ENCODE measurements at regions not wholly inside any gene's neighbourhood (a gene's known extent, or its start where the extent isn't known, plus 50 kb on each side); places are given as distances from the start of the nearest gene placed in this dataset.

DNA sequence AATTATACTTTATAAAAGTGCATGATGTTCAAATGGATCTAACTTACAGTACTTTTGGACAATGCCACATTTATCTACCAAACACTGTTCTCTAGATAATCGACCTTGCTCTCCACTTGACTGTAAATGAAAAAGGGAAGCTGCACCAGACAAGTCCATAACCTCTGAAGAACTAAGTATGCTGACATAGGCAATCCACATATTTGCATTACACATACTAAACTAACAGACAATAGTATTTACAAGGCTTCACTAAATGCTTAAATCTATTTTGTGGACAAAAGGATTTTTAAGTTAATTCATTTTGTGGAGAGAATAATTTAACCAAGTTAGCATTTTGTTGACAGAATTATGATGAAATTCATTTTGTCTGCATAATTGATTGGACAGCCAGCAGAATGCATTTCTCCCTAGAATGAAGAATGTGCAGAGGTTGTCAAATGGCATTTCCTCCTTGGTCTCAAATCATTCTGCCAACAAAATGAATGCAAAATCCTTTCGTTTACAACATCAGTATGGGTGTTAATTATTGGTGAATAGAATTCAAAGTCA is 520.9 kb downstream of the CPS1 start:
- Mint-ChIP-seq H3K9me3 (peaks cover 0 to 23% (median 2%) of the 10 kb centered on the region in 6 donors), H3K36me3 (no peaks in the 10 kb centered on the region), H3K27me3 (ENCODE audit: low read depth in 3 of 3) (peaks cover 0 to 2% (median 1%) of the 10 kb centered on the region in 3 donors), H3K27ac (no peak overlapping the region), H3K4me1 (no peaks in the 10 kb centered on the region), H3K4me3 (no peak overlapping the region)
- no peak for DNase-seq

DNA sequence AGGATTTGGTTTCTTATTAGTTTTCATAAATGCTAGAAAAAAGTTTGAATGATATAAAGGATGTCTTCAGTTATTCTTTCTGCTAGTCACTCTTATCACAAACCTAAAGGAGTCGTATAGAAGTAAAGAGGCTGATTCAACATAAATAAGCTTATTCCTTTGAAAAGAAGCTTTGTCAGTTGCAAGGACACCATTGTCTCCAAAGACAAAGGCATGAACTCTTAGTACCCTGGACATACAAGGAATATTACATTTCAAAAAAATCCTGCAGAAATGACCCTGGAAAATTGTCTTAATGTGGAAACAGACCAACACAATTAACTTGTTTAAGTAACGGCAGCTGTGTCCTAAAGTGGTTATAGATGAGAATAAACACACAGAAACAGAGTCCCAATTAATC is 528.0 kb downstream of the CPS1 start:
- Mint-ChIP-seq H3K4me1 (no peaks in the 10 kb centered on the region), H3K36me3 (no peaks in the 10 kb centered on the region), H3K27ac (no peak overlapping the region), H3K4me3 (no peak overlapping the region), H3K9me3 (peaks cover 0 to 10% (median 0%) of the 10 kb centered on the region in 6 donors), H3K27me3 (ENCODE audit: low read depth in 3 of 3) (peaks cover 2 to 4% (median 4%) of the 10 kb centered on the region in 3 donors)
- no peak for DNase-seq

GRCh38 chr2:211085056-211085680 is 528.8 kb downstream of the CPS1 start:
- no peaks in the 10 kb centered on the region for H3K4me1 Mint-ChIP-seq
- no peak for DNase-seq
- peaks cover 2 to 4% (median 4%) of the 10 kb centered on the region in 3 donors for H3K27me3 Mint-ChIP-seq (ENCODE audit: low read depth in 3 of 3)
- no peaks in the 10 kb centered on the region for H3K36me3 Mint-ChIP-seq
- no peak overlapping the region for H3K4me3 Mint-ChIP-seq
- H3K9me3 Mint-ChIP-seq: peaks cover 0 to 10% (median 0%) of the 10 kb centered on the region in 6 donors
- no peak overlapping the region for H3K27ac Mint-ChIP-seq

DNA sequence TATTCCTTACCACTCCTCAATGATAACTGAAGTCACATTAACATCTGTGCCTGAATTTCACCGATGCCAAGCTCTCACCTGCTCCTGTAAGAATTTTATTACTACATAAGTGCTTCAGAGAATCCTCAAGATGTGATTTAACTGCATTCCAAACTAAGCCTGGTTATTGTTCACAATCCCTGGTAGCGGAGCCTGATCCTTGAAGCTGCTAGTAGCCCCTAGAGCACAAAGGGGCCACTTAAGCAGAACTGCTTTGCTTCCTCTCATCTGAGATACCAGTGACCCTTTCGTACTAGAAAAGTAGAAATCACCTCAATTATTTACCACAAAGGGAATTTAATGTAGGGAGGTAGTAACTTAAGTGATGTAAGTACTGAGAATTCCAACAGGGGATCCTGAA is 529.6 kb downstream of the CPS1 start:
- H3K4me3 Mint-ChIP-seq: no peak overlapping the region
- peaks cover 2 to 4% (median 4%) of the 10 kb centered on the region in 3 donors for H3K27me3 Mint-ChIP-seq (ENCODE audit: low read depth in 3 of 3)

DNA sequence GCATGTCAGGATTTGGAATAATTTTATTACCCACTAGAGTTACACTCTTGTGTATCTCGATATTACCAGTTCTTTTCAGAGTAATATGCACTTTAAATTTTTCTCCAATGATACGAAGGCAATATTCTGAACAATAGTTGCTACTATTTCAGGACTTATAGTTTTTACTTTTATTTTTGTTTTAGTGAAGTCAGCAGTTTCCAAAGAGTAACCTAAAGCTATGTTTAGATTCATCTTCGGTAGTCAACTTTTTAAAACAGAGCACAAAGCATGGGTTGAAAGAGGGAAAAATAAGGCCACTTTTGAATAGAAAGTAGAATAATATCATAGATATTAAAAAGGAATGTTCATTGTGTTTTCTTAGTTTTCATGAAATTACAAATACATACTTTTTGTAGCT is 532.7 kb downstream of the CPS1 start:
- H3K4me1 Mint-ChIP-seq: no peaks in the 10 kb centered on the region
- no peak overlapping the region for H3K4me3 Mint-ChIP-seq
- peaks cover 0 to 10% (median 1%) of the 10 kb centered on the region in 6 donors for H3K9me3 Mint-ChIP-seq
- no peak overlapping the region for H3K27ac Mint-ChIP-seq
- DNase-seq: no peak
- peaks cover 0 to 4% (median 4%) of the 10 kb centered on the region in 3 donors for H3K27me3 Mint-ChIP-seq (ENCODE audit: low read depth in 3 of 3)
- no peaks in the 10 kb centered on the region for H3K36me3 Mint-ChIP-seq

More for the DNA sequence above, 529.6 kb downstream of the CPS1 start:
- Mint-ChIP-seq H3K36me3 (no peaks in the 10 kb centered on the region), H3K4me1 (no peaks in the 10 kb centered on the region), H3K27ac (no peak overlapping the region), H3K9me3 (peaks cover 0 to 10% (median 0%) of the 10 kb centered on the region in 6 donors)
- no peak for DNase-seq

DNA sequence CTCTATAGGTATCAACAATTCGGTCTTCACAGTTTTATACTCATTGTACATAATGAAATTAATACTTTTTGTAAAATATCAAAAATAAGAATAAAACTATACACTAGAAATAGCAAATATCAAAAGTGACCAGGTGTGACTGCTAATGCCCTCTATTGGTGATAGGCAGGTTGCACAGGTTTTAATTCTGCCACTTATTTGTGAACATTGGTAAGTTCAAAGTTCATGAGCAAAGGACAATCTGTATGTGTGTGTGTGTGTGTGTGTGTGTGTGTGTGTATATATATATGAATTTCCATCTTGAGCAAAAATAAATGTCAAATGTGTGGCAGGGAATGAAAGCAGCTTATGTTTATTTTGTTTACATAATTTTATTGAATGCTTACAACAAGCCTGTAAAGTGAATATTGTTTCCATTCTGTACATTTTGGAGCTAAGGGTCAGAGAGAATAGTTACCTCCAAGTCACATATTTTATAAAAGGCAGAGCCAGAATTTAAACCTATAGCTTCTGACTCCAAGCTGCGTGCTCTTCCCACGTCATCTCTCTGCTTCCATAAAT is 537.4 kb downstream of the CPS1 start:
- Mint-ChIP-seq H3K27ac (no peak overlapping the region), H3K4me1 (no peaks in the 10 kb centered on the region), H3K9me3 (peaks cover 5 to 19% (median 12%) of the 10 kb centered on the region in 6 donors), H3K36me3 (no peaks in the 10 kb centered on the region), H3K4me3 (no peak overlapping the region), H3K27me3 (ENCODE audit: low read depth in 3 of 3) (no peaks in the 10 kb centered on the region)
- no peak for DNase-seq

DNA sequence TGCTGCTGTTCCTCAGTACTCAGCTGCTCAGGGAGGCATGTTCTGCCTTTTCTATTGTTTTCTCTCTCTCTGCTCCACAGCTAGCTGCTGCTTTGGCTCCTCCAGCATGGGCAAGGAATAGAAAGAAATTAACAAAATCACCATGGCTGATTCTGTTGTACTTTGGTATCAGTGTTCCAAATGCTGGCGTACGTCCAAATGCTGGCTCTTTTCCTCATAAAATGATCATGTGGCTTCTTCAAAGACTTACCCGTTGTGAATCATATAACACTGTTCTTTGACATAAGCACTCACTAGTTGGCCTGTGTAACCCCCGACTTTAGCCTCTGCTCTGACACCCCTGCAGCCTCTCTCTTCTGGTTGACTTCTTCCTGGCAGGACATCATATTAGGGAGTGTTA is 547.6 kb downstream of the CPS1 start:
- no peaks in the 10 kb centered on the region for H3K4me1 Mint-ChIP-seq

GRCh38 chr2:211113334-211114175 is 557.2 kb downstream of the CPS1 start:
- Mint-ChIP-seq H3K4me3 (no peak overlapping the region), H3K27ac (no peak overlapping the region), H3K27me3 (ENCODE audit: low read depth in 3 of 3) (no peaks in the 10 kb centered on the region), H3K9me3 (peaks cover 0 to 9% (median 3%) of the 10 kb centered on the region in 6 donors), H3K4me1 (no peaks in the 10 kb centered on the region), H3K36me3 (no peaks in the 10 kb centered on the region)
- no peak for DNase-seq

More for the DNA sequence above, 547.6 kb downstream of the CPS1 start:
- Mint-ChIP-seq H3K27ac (no peak overlapping the region), H3K27me3 (ENCODE audit: low read depth in 3 of 3) (no peaks in the 10 kb centered on the region), H3K4me3 (no peak overlapping the region), H3K9me3 (peaks cover 1 to 22% (median 11%) of the 10 kb centered on the region in 6 donors), H3K36me3 (no peaks in the 10 kb centered on the region)
- DNase-seq: no peak

DNA sequence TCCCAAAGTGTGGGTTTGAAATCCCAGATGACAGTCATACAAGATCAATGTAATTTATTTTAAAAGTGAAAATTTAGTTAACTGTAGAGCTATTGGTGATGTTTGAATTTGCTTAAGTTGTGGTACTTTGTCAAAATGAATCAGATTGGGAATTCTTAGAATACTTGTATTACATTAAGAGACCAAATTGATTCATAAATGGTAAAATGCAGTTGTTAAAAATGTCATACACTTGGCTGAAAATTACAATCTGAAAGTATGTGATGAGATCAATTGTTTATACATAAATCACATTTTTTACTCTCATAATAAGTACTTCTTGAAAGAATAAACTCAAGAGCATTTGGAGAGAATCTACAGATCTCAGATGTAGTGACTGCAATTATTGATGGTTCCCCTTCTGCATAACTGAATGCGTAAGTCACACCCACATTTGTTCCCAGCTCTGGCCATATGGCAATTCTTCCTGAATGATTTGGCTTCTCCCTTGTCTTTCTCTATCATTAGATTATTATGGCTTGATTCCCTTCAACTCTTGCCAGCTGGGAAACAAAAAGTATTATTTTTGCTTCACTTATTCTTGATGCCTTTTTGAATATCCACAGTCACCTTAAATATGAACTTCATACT is 558.5 kb downstream of the CPS1 start:
- no peaks in the 10 kb centered on the region for H3K36me3 Mint-ChIP-seq
- no peak for DNase-seq
- no peak overlapping the region for H3K4me3 Mint-ChIP-seq
- H3K4me1 Mint-ChIP-seq: no peaks in the 10 kb centered on the region
- H3K27me3 Mint-ChIP-seq (ENCODE audit: low read depth in 3 of 3): no peaks in the 10 kb centered on the region
- no peak overlapping the region for H3K27ac Mint-ChIP-seq
- H3K9me3 Mint-ChIP-seq: peaks cover 0 to 8% (median 3%) of the 10 kb centered on the region in 6 donors

DNA sequence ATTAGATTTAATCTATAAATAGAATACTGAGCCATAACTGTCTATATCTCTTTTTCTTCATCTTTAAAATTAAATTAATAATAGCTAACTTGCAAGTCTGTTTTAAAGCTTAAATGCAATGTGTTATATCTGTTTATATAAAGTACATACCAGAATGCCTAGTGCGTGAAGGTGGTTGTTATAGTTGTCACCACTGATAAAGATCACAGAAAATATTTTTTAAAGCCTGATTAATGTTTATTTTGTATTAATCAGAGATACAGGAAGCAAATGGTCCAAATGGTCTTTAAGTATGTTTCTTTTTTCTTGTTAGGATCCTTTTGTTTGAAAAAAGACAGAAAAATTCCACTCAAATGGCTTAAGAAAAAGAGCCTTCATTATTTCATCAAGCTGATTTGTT is 560.6 kb downstream of the CPS1 start:
- no peaks in the 10 kb centered on the region for H3K4me1 Mint-ChIP-seq
- H3K27me3 Mint-ChIP-seq (ENCODE audit: low read depth in 3 of 3): no peaks in the 10 kb centered on the region
- H3K27ac Mint-ChIP-seq: no peak overlapping the region
- no peaks in the 10 kb centered on the region for H3K36me3 Mint-ChIP-seq
- H3K9me3 Mint-ChIP-seq: peaks cover 2 to 12% (median 5%) of the 10 kb centered on the region in 6 donors
- DNase-seq: no peak
- no peak overlapping the region for H3K4me3 Mint-ChIP-seq

DNA sequence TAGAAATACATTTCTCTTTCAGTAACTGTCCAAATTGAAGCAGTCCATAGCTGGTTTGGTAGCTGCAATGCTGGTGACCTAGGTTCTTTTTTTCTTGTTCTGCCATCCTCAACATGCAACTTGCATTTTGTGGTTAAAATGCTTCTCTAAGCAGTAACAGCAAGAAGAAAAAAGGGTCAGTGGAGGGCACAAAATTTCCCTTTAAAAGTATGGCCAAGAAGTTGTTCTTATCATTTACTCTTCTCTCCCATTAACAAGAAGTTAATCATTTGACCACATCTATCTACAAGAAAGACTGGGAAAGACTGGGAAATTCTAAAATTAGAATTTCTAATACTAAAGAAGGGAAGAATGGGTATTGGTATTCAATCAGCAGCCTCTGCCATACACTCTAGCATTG is 569.9 kb downstream of the CPS1 start:
- no peak overlapping the region for H3K4me3 Mint-ChIP-seq

GRCh38 chr2:211127501-211127900 is 571.1 kb downstream of the CPS1 start:
- Mint-ChIP-seq H3K36me3 (peaks cover 0 to 3% (median 0%) of the 10 kb centered on the region in 3 donors), H3K27ac (no peak overlapping the region), H3K4me3 (no peak overlapping the region), H3K9me3 (peaks cover 0 to 6% (median 3%) of the 10 kb centered on the region in 6 donors), H3K4me1 (no peaks in the 10 kb centered on the region), H3K27me3 (ENCODE audit: low read depth in 3 of 3) (no peaks in the 10 kb centered on the region)
- DNase-seq: no peak

More for the DNA sequence above, 569.9 kb downstream of the CPS1 start:
- Mint-ChIP-seq H3K36me3 (no peaks in the 10 kb centered on the region), H3K9me3 (peaks cover 0 to 4% (median 2%) of the 10 kb centered on the region in 6 donors), H3K4me1 (no peaks in the 10 kb centered on the region), H3K27ac (no peak overlapping the region), H3K27me3 (ENCODE audit: low read depth in 3 of 3) (no peaks in the 10 kb centered on the region)
- DNase-seq: no peak

DNA sequence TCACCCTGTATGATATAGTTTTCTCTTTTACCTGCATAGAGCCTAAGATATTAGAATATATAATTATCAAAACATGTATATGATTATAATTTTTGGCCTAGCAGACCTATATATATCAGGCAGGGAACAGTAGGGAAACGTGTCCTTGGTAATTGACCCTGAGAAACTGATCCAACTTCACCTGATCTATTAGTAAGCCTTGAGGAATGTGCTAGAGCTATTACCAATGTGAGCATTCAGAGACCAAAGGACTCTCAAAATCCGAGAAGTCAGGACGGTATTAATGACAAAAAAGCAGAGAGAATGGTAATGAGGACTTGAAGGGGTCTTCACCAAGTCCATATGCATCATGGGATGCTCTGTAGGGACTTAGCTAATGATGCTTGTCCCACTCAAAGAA is 571.9 kb downstream of the CPS1 start:
- Mint-ChIP-seq H3K4me1 (no peaks in the 10 kb centered on the region), H3K9me3 (peaks cover 0 to 6% (median 3%) of the 10 kb centered on the region in 6 donors), H3K27me3 (ENCODE audit: low read depth in 3 of 3) (no peaks in the 10 kb centered on the region), H3K4me3 (no peak overlapping the region), H3K27ac (no peak overlapping the region), H3K36me3 (peaks cover 0 to 3% (median 0%) of the 10 kb centered on the region in 3 donors)
- DNase-seq: no peak

All from immature natural killer cell (primary cell).